ENCODE measurements at regions not wholly inside any gene's neighbourhood (a gene's known extent, or its start where the extent isn't known, plus 50 kb on each side); places are given as distances from the start of the nearest gene placed in this dataset.
"Not testable (repeated sequence)": the region's sequence is repeated elsewhere in the genome, so short reads cannot be mapped to it uniquely, and the experiment has no call there.

- DNase-seq, result no peak
These were observed 266.7 kb upstream of the MGAT5 start for GRCh38 chr2:133986881-133987795.

GRCh38 chr2:133988316-133988891, 265.5 kb upstream of the MGAT5 start:
- DNase-seq, result no peak

GRCh38 chr2:133991606-133992168, 262.2 kb upstream of the MGAT5 start:
- no peak for DNase-seq

- no peak for DNase-seq
These were observed 261.4 kb upstream of the MGAT5 start for GRCh38 chr2:133992454-133992853.

GRCh38 chr2:133993160-133993559, 260.7 kb upstream of the MGAT5 start:
- no peak for DNase-seq

GRCh38 chr2:133998726-133999125, 255.1 kb upstream of the MGAT5 start:
- not testable (repeated sequence) for DNase-seq

GRCh38 chr2:134002391-134002790, 251.5 kb upstream of the MGAT5 start:
- no peak for DNase-seq

GRCh38 chr2:134002921-134003320, 251.0 kb upstream of the MGAT5 start:
- DNase-seq, result no peak

GRCh38 chr2:134004467-134004866, 249.4 kb upstream of the MGAT5 start:
- DNase-seq, result no peak

GRCh38 chr2:134008837-134009236, 245.0 kb upstream of the MGAT5 start:
- DNase-seq, result no peak

GRCh38 chr2:134009440-134009839, 244.4 kb upstream of the MGAT5 start:
- no peak for DNase-seq

GRCh38 chr2:134009906-134010305, 244.0 kb upstream of the MGAT5 start:
- DNase-seq, result not testable (repeated sequence)

GRCh38 chr2:134011936-134012586, 241.8 kb upstream of the MGAT5 start:
- no peak for DNase-seq

GRCh38 chr2:134014196-134014960, 239.5 kb upstream of the MGAT5 start:
- no peak for DNase-seq

GRCh38 chr2:134019871-134020270, 234.0 kb upstream of the MGAT5 start:
- no peak for DNase-seq

- DNase-seq, result no peak
These were observed 233.3 kb upstream of the MGAT5 start for GRCh38 chr2:134020608-134021007.

- no peak for DNase-seq
These were observed 231.9 kb upstream of the MGAT5 start for GRCh38 chr2:134021830-134022524.

GRCh38 chr2:134023854-134024253, 230.0 kb upstream of the MGAT5 start:
- DNase-seq, result no peak

GRCh38 chr2:134027980-134028379, 225.9 kb upstream of the MGAT5 start:
- DNase-seq, result no peak

GRCh38 chr2:134029418-134029817, 224.5 kb upstream of the MGAT5 start:
- DNase-seq, result no peak

GRCh38 chr2:134031539-134031938, 222.3 kb upstream of the MGAT5 start:
- DNase-seq, result no peak
